ENCODE measurements at regions not wholly inside any gene's neighbourhood (a gene's known extent, or its start where the extent isn't known, plus 50 kb on each side); places are given as distances from the start of the nearest gene placed in this dataset.

- TF ChIP-seq NBN (IDR thresholded peaks at IDR 0.05; ENCODE audit: low read depth) (no peak), CREB1 (IDR thresholded peaks at IDR 0.05) (no peak), CREB1 (CRISPR knock-in tag; IDR thresholded peaks at IDR 0.05) (no peak), USF2 (CRISPR knock-in tag; IDR thresholded peaks at IDR 0.05) (no peak), ETV1 (tag; conservative IDR thresholded peaks at IDR 0.05; ENCODE audit: low read depth) (no peak), MCM5 (IDR thresholded peaks at IDR 0.05; ENCODE audit: low read depth) (no peak), RBM14 (IDR thresholded peaks at IDR 0.05; ENCODE audit: borderline replicate concordance, insufficient read depth, low read depth, low read length) (no peak), MCM3 (IDR thresholded peaks at IDR 0.05) (no peak), NCOA4 (IDR thresholded peaks at IDR 0.05; ENCODE audit: partially characterized antibody) (no peak), SRF (CRISPR knock-in tag; IDR thresholded peaks at IDR 0.05) (no peak), NFIX (CRISPR knock-in tag; IDR thresholded peaks at IDR 0.05; ENCODE audit: low read depth) (no peak), FOXP4 (CRISPR knock-in tag; IDR thresholded peaks at IDR 0.05; ENCODE audit: borderline replicate concordance) (no peak)
Observed at GRCh38 chr4:52329894-52330293, 278.8 kb downstream of the SPATA18 start (continued).
